Muscle layer of colon (tissue), 2 donors: ENCODE measurements at regions not wholly inside any gene's neighbourhood (a gene's known extent, or its start where the extent isn't known, plus 50 kb on each side); places are given as distances from the start of the nearest gene placed in this dataset.
"Not testable (repeated sequence)": the region's sequence is repeated elsewhere in the genome, so short reads cannot be mapped to it uniquely, and the experiment has no call there.

Experiments used
- H3K27ac ChIP-seq: one replicate; pipeline ENCODE4 v1.7.0; 2013; ENCODE audit warnings: low read depth, mild to moderate bottlenecking, low read length, moderate library complexity
- H3K27me3 ChIP-seq, 2 donors: one replicate each; pipeline ENCODE4 v1.7.0; 2013; ENCODE audit warnings: low read length in 2 of 2, mild to moderate bottlenecking in 2 of 2; ENCODE audit not compliant: insufficient read depth in 2 of 2, control insufficient read depth in 1 of 2
- H3K36me3 ChIP-seq: one replicate; pipeline ENCODE4 v1.7.0; 2013; ENCODE audit warnings: mild to moderate bottlenecking, low read length; ENCODE audit not compliant: insufficient read depth
- H3K4me1 ChIP-seq: one replicate; pipeline ENCODE4 v1.7.0; 2013; ENCODE audit warnings: mild to moderate bottlenecking, low read length; ENCODE audit not compliant: insufficient read depth
- H3K4me3 ChIP-seq, 2 donors: one replicate each; pipeline ENCODE4 v1.7.0; 2013; ENCODE audit warnings: low read length in 2 of 2, low read depth in 1 of 2, mild to moderate bottlenecking in 1 of 2, moderate library complexity in 1 of 2
- H3K9ac ChIP-seq: one replicate; pipeline ENCODE4 v1.7.0; 2013; ENCODE audit warnings: low read length
- H3K9me3 ChIP-seq: one replicate; pipeline ENCODE4 v1.7.0; 2013; ENCODE audit warnings: mild to moderate bottlenecking, low read length
- donor health status: abdominal sarcoma.
- donor health status: Adenocarcinoma of cecum.

DNA sequence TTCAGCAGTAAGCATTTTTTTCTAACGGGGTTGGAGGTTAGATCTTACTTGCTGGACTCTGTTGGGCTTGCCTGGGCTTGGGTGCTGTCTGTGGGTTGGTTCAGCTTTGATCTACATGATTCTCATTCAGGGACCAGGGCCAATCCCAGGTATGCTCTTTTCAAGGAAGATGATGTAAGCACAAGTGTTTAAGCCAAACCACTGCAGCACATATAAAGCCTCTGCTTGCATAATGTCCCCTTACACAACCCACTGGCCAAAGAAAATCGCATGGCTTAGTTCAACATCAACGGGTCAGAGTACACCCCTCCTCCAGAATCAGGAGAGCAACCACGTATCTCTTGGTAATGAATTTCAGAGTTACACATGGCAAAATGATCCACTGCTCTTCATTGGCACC is 83.9 kb downstream of the DNAJB9 start:
- no peaks in the 10 kb centered on the region for H3K36me3 ChIP-seq
- no peak overlapping the region for H3K9ac ChIP-seq
- no peak overlapping the region for H3K27ac ChIP-seq
- H3K27me3 ChIP-seq, result no peaks in the 10 kb centered on the region
- no peaks in the 10 kb centered on the region for H3K9me3 ChIP-seq
- H3K4me1 ChIP-seq, result peaks cover 15% of the 10 kb centered on the region
- no peak overlapping the region for H3K4me3 ChIP-seq

DNA sequence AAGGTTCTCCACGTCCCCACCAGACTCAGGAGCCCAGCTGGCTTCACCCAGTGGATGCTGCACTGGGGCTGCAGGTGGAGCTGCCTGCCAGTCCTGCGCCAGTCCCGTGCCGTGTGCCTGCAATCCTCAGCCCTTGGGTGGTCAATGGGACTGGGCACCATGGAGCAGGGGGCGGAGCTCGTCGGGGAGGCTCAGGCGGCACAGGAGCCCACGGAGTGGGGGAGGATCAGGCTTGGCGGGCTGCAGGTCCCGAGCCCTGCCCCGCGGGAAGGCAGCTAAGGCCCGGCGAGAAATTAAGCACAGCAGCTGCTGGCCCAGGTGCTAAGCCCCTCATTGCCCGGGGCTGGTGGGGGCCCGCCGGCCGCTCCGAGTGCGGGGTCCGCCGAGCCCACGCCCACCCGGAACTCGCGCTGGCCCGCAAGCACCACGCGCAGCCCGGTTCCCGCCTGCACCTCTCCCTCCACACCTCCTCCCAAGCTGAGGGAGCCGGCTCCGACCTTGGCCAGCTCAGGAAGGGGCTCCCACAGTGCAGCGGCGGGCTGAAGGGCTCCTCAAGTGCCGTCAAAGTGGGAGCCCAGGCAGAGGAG is 87.6 kb downstream of the DNAJB9 start:
- H3K36me3 ChIP-seq, H3K27me3 ChIP-seq, H3K9ac ChIP-seq, H3K9me3 ChIP-seq, H3K4me1 ChIP-seq, H3K27ac ChIP-seq, H3K4me3 ChIP-seq: not testable (repeated sequence)

DNA sequence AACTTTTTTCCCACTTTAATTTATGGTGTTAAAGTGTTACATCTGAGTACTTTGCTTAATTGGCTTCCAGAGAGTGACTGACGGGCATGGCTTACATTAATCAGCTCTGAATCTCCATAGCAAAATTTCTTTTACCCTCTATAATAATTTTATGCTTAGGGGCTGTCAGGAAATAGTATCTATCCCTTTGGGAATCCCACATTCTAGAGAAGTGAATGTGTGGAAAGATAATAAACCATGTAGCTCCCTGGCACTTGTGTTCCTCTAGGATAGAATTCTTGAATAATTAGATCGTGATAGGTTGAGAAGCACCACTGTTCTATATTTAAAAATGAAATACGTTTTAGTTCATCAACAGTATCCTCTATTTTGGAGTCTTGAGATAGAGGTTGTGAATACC is 89.6 kb downstream of the DNAJB9 start:
- H3K36me3 ChIP-seq, result no peaks in the 10 kb centered on the region
- no peaks in the 10 kb centered on the region for H3K9me3 ChIP-seq
- no peak overlapping the region for H3K9ac ChIP-seq

DNA sequence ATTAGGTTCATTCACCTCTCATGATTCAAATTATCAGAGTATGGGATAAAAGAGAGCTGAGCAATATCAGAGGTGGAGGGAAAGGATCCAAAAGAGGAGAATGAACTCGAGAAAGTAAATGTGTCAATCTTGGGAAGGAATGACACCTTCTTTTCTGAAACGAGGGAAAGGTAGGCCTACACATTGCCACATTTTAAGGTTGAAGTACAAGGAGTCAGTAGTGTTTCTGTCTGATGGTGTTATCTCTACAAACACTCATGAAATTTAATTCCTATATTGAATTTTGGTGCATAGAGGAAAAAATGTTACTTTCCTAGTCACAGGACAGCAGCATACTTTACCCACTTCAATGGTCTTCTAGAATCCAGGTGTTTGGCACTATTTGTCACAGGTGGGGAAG is 90.2 kb downstream of the DNAJB9 start:
- Histone ChIP-seq H3K36me3 (no peaks in the 10 kb centered on the region), H3K27me3 (no peaks in the 10 kb centered on the region), H3K4me3 (no peak overlapping the region), H3K4me1 (no peaks in the 10 kb centered on the region), H3K9me3 (no peaks in the 10 kb centered on the region), H3K27ac (no peak overlapping the region), H3K9ac (no peak overlapping the region)

More for the DNA sequence above, 89.6 kb downstream of the DNAJB9 start:
- H3K4me3 ChIP-seq, result no peak overlapping the region
- H3K4me1 ChIP-seq, result no peaks in the 10 kb centered on the region
- no peak overlapping the region for H3K27ac ChIP-seq
- H3K27me3 ChIP-seq, result no peaks in the 10 kb centered on the region

DNA sequence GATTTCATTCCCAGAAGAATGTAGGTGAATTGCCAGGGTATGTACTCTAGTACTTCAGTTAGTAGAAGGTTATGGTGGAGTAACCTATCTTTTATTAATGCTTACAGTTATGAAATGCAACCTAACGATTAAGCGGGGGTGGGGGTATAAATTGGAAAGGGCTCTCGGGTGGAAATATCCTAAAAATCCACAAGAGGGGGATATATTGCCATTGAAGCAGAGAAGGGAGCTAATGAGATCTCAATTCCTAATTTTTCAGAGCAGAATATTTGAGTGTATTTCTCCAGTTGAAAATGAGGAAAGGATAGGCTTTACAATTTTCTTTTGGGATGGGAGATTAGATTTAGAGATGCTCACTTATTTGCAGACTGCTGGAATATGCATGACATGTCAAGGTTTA is 90.8 kb downstream of the DNAJB9 start:
- no peaks in the 10 kb centered on the region for H3K9me3 ChIP-seq
- no peak overlapping the region for H3K27ac ChIP-seq
- no peaks in the 10 kb centered on the region for H3K27me3 ChIP-seq
- no peak overlapping the region for H3K4me3 ChIP-seq
- H3K4me1 ChIP-seq, result no peaks in the 10 kb centered on the region
- H3K36me3 ChIP-seq, result no peaks in the 10 kb centered on the region
- H3K9ac ChIP-seq, result no peak overlapping the region

DNA sequence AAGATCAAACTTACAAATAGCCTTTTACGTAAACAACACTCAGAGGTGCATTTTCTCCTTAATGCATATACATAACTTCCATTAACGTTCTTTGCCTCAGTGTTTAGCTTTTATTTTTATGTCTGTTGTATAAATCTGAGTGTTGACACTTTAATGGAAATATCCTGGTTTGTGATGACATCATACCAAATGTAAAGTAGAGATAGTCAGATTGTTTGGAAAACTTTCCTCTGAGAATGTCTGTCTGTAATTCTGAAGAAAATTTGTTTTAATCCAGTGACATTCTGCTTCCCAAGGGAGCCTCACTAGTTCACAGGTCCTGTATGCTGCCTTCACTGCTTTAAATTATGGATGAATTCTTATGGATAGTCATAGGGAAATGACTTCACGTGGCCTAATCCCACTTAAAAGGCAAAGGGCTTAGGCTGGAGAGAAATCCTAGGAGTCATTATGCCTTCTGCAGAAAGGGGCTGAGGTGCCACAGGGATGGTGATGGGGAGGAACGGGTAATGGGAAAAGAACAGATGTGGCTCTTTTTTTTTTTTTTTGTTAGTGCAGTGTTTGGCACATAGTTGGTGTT is 93.2 kb downstream of the DNAJB9 start:
- no peaks in the 10 kb centered on the region for H3K36me3 ChIP-seq
- H3K9me3 ChIP-seq, result no peaks in the 10 kb centered on the region
- no peaks in the 10 kb centered on the region for H3K27me3 ChIP-seq
- no peak overlapping the region for H3K9ac ChIP-seq
- no peaks in the 10 kb centered on the region for H3K4me1 ChIP-seq
- no peak overlapping the region for H3K27ac ChIP-seq
- no peak overlapping the region for H3K4me3 ChIP-seq

DNA sequence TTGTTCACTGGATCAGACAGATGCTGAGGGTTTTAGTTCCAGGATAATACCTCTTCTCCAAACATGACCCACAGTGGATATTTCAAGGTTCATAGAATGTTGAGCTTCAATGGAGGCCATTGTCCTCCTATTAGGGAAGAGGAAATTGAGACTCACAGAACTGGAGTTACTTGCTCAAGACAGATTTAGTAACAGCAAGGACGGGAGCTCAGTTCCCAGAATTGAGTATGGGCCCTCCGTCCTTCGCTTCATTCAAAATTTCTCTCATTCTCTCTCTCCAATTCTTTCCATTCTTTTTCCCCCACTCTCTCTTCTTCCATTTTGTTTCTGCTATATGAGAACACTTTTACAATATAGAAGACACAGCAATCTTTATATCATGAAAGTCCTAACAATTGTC is 94.0 kb downstream of the DNAJB9 start:
- Histone ChIP-seq H3K9ac (no peak overlapping the region), H3K4me3 (no peak overlapping the region), H3K27me3 (no peaks in the 10 kb centered on the region), H3K27ac (no peak overlapping the region), H3K36me3 (no peaks in the 10 kb centered on the region), H3K9me3 (no peaks in the 10 kb centered on the region), H3K4me1 (no peaks in the 10 kb centered on the region)

DNA sequence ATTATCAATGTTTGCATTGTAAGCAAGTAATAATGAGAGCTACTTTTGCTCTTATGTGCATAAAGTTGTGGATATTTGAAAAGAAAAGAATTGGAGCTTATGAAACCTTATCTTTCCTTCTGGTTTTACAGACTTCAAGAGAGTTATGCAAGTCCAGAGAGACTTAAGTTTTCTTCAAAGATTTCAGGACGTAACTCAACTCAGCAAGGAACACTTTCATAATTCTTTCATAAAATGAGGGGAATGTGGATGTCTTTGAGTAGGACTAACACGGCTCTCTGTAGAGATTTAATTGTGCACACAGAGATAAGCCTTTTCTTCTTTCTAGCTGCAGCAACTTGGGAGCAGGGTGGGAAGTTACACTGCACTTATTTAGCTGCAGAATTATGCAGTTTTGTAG is 97.5 kb downstream of the DNAJB9 start:
- H3K4me3 ChIP-seq, result no peak overlapping the region
- no peaks in the 10 kb centered on the region for H3K36me3 ChIP-seq
- no peaks in the 10 kb centered on the region for H3K4me1 ChIP-seq
- no peaks in the 10 kb centered on the region for H3K27me3 ChIP-seq
- H3K9ac ChIP-seq, result no peak overlapping the region
- no peaks in the 10 kb centered on the region for H3K9me3 ChIP-seq
- no peak overlapping the region for H3K27ac ChIP-seq

DNA sequence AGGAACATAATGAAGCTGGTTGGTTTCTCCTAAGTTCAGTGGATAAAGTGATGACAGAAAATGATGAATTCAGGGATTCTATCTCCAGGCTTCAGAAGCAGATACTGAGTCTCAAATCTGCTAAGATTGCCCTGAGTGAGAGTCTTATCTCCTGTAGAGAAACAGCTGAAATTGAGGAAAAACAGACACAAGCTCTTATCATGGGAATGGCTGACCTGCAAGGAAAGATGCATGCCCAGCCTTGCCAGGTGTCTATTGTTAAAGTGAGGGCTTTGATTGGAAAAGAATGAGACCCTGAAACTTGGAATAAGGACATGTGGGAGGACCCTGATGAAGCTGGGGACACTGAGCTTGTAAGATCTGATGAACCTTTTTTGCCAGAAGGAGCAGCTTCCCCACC is 100.3 kb downstream of the DNAJB9 start:
- H3K36me3 ChIP-seq, result no peaks in the 10 kb centered on the region
- H3K27ac ChIP-seq, result no peak overlapping the region
- H3K4me3 ChIP-seq, result no peak overlapping the region
- H3K4me1 ChIP-seq, result no peaks in the 10 kb centered on the region
- H3K9me3 ChIP-seq, result no peaks in the 10 kb centered on the region
- no peak overlapping the region for H3K9ac ChIP-seq
- H3K27me3 ChIP-seq, result no peaks in the 10 kb centered on the region

DNA sequence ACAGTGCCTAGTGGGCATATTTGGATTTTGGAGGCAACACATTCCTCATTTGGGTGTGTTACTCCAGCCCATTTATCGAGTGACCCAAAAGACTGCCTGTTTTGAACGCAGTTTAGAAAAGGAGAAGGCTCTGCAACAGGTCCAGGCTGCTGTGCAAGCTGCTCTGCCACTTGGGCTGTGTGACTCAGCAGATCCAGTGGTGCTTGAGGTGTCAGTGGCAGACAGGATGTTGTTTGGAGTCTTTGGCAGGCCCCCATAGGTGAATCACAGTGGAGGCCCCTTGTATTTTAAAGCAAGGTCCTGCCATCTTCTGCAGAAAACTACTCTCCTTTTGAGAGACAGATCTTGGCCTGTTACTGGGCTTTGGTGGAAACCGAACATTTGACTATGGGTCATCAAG is 104.0 kb downstream of the DNAJB9 start:
- H3K9me3 ChIP-seq, H3K9ac ChIP-seq: not testable (repeated sequence)

DNA sequence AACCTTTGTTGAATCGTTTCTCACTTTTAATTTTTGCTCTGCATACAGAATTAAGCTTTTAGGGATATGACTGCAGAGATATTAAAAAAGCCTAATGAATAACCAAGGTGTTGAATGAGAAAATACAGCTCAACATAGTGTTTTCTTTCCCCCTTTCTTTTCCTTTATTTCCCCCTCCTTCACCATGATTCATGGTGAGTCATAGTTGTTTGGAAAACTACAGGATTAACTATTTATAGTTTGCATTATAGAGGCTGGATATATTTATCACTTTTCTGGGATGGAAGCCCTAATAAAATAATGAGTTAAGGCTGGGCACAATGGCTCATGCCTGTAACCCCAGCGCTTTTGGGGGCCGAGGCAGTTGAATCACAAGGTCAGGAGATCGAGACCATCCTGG is 115.0 kb downstream of the DNAJB9 start:
- no peak overlapping the region for H3K9ac ChIP-seq
- H3K36me3 ChIP-seq, result no peaks in the 10 kb centered on the region
- H3K9me3 ChIP-seq, result no peaks in the 10 kb centered on the region
- no peak overlapping the region for H3K27ac ChIP-seq
- no peaks in the 10 kb centered on the region for H3K27me3 ChIP-seq
- H3K4me3 ChIP-seq, result no peak overlapping the region
- H3K4me1 ChIP-seq, result no peaks in the 10 kb centered on the region

More for the DNA sequence above, 104.0 kb downstream of the DNAJB9 start:
- not testable (repeated sequence) for H3K4me1 ChIP-seq, H3K36me3 ChIP-seq, H3K27me3 ChIP-seq, H3K27ac ChIP-seq, H3K4me3 ChIP-seq

DNA sequence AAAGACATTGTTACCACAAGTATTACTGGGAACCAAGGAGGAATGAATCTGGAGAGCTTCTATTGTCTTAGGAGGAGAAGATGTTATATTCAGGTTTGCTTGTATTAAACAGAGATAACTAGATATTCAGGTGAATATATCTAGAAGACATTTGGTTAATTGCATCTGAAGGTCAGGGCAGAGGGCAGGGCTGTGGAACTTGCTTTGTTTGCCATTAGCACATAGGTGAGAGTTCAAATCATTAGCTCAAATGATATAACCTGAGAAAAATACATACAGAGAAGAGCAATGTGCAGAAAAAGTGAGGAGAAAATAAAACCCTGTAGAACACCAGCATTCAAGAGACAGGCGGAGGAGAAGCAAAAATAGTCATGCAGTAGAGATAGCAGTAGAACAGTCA is 116.8 kb downstream of the DNAJB9 start:
- H3K4me3 ChIP-seq, result no peak overlapping the region
- H3K9ac ChIP-seq, result no peak overlapping the region
- H3K27me3 ChIP-seq, result no peaks in the 10 kb centered on the region
- no peaks in the 10 kb centered on the region for H3K36me3 ChIP-seq
- H3K4me1 ChIP-seq, result no peaks in the 10 kb centered on the region
- no peaks in the 10 kb centered on the region for H3K9me3 ChIP-seq
- no peak overlapping the region for H3K27ac ChIP-seq
